GM23338 (cell line): ENCODE measurements at regions not wholly inside any gene's neighbourhood (a gene's known extent, or its start where the extent isn't known, plus 50 kb on each side); places are given as distances from the start of the nearest gene placed in this dataset.

Source experiments
- CREB1 ChIP-seq: fragments of 250-450 bp; sonication (Bioruptor Pico); IDR thresholded peaks from 2 replicates; pipeline ENCODE4 v1.5.0; 2020; ENCODE audit warnings: low read depth, mild to moderate bottlenecking, moderate library complexity
- EZH2 ChIP-seq: fragments of 200-600 bp; sonication (generic); IDR thresholded peaks from one replicate; pipeline ENCODE4 v1.8.0; 2017; ENCODE audit warnings: antibody characterized with exemption, mild to moderate bottlenecking, low read depth; ENCODE audit not compliant: unreplicated experiment
- EZH2phosphoT487 ChIP-seq: fragments of 200-600 bp; sonication (generic); IDR thresholded peaks from one replicate; pipeline ENCODE4 v1.8.1; 2018; ENCODE audit warnings: antibody characterized with exemption; ENCODE audit not compliant: unreplicated experiment
- JUNB ChIP-seq: IDR thresholded peaks from one replicate; pipeline ENCODE4 v1.6.1; 2016; ENCODE audit warnings: antibody characterized with exemption; ENCODE audit not compliant: unreplicated experiment
- NANOG ChIP-seq: IDR thresholded peaks from 2 replicates; pipeline ENCODE4 v1.6.1; 2016; ENCODE audit warnings: antibody characterized with exemption, borderline replicate concordance
- POLR2AphosphoS5 ChIP-seq: IDR thresholded peaks from 2 replicates; pipeline ENCODE4 v1.6.1; 2016; ENCODE audit warnings: antibody characterized with exemption, low read depth
- STAT1 ChIP-seq: IDR thresholded peaks from one replicate; pipeline ENCODE4 v1.6.1; 2016; ENCODE audit warnings: antibody characterized with exemption; ENCODE audit not compliant: unreplicated experiment
- ZNF114 ChIP-seq: fragments of 250-450 bp; sonication (Bioruptor Pico); IDR thresholded peaks from 2 replicates; pipeline ENCODE4 v1.5.0; 2020; ENCODE audit warnings: mild to moderate bottlenecking, moderate library complexity
- ZNF331 ChIP-seq: fragments of 250-450 bp; sonication (Bioruptor Pico); IDR thresholded peaks from 2 replicates; pipeline ENCODE4 v1.5.0; 2020; ENCODE audit warnings: low read depth, mild to moderate bottlenecking, moderate library complexity
- TF ChIP-seq, protein P1 (sequence below), 2 experiments: fragments of 200-600 bp in 1 of 2; sonication (generic) in 1 of 2; conservative IDR thresholded peaks; 2 replicates each; pipeline versions ENCODE4 v1.5.1 to v1.6.1; 2016 to 2017; ENCODE audit warnings: antibody characterized with exemption in 2 of 2, low read depth in 2 of 2, mild to moderate bottlenecking in 2 of 2, moderate library complexity in 1 of 2
- TF ChIP-seq, protein P2 (sequence below): IDR thresholded peaks from 2 replicates; pipeline ENCODE4 v1.6.1; 2016; ENCODE audit warnings: antibody characterized with exemption
- TF ChIP-seq, protein P3 (sequence below): IDR thresholded peaks from one replicate; pipeline ENCODE4 v1.6.1; 2018; ENCODE audit warnings: antibody characterized with exemption; ENCODE audit not compliant: unreplicated experiment

DNA sequence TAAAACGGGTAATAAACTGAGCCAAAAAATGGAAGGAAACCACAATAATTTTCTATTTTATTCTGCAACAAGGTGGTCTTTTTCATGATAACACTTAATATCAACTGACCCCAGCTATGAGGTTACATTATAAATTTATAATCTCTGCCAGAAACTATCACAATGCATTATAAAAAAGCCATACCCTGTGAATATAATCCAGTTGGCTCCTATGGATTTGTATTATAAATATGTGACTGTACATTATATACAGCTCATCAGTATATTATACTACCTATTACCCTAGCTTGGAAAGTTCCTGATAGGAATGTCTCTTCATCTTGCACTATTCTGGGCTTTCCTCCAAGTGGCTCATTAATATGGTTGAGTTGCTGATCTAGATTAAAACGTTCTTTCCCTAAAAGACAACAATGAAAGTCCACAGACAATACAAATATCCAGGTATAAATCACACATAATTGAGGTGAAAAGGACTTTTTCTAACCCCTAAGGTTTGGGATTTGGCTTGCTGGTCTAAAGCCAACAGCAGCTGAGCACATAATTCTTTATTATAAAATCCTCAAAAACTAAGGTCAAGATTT, 487.7 kb downstream of the TTLL7 start:
- TF ChIP-seq POLR2AphosphoS5 (no peak), EZH2 (no peak), CREB1 (CRISPR knock-in tag) (no peak), EZH2phosphoT487 (no peak), ZNF114 (CRISPR knock-in tag) (no peak), ZNF331 (CRISPR knock-in tag) (no peak), NANOG (no peak), JUNB (no peak), STAT1 (no peak)
- TF ChIP-seq, protein P1, sequence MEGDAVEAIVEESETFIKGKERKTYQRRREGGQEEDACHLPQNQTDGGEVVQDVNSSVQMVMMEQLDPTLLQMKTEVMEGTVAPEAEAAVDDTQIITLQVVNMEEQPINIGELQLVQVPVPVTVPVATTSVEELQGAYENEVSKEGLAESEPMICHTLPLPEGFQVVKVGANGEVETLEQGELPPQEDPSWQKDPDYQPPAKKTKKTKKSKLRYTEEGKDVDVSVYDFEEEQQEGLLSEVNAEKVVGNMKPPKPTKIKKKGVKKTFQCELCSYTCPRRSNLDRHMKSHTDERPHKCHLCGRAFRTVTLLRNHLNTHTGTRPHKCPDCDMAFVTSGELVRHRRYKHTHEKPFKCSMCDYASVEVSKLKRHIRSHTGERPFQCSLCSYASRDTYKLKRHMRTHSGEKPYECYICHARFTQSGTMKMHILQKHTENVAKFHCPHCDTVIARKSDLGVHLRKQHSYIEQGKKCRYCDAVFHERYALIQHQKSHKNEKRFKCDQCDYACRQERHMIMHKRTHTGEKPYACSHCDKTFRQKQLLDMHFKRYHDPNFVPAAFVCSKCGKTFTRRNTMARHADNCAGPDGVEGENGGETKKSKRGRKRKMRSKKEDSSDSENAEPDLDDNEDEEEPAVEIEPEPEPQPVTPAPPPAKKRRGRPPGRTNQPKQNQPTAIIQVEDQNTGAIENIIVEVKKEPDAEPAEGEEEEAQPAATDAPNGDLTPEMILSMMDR (conservative IDR thresholded peaks at IDR 0.05; ENCODE audit: low read depth in 2 of 2), result no peak
- TF ChIP-seq, protein P2, sequence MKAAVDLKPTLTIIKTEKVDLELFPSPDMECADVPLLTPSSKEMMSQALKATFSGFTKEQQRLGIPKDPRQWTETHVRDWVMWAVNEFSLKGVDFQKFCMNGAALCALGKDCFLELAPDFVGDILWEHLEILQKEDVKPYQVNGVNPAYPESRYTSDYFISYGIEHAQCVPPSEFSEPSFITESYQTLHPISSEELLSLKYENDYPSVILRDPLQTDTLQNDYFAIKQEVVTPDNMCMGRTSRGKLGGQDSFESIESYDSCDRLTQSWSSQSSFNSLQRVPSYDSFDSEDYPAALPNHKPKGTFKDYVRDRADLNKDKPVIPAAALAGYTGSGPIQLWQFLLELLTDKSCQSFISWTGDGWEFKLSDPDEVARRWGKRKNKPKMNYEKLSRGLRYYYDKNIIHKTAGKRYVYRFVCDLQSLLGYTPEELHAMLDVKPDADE, result no peak
- TF ChIP-seq, protein P3, sequence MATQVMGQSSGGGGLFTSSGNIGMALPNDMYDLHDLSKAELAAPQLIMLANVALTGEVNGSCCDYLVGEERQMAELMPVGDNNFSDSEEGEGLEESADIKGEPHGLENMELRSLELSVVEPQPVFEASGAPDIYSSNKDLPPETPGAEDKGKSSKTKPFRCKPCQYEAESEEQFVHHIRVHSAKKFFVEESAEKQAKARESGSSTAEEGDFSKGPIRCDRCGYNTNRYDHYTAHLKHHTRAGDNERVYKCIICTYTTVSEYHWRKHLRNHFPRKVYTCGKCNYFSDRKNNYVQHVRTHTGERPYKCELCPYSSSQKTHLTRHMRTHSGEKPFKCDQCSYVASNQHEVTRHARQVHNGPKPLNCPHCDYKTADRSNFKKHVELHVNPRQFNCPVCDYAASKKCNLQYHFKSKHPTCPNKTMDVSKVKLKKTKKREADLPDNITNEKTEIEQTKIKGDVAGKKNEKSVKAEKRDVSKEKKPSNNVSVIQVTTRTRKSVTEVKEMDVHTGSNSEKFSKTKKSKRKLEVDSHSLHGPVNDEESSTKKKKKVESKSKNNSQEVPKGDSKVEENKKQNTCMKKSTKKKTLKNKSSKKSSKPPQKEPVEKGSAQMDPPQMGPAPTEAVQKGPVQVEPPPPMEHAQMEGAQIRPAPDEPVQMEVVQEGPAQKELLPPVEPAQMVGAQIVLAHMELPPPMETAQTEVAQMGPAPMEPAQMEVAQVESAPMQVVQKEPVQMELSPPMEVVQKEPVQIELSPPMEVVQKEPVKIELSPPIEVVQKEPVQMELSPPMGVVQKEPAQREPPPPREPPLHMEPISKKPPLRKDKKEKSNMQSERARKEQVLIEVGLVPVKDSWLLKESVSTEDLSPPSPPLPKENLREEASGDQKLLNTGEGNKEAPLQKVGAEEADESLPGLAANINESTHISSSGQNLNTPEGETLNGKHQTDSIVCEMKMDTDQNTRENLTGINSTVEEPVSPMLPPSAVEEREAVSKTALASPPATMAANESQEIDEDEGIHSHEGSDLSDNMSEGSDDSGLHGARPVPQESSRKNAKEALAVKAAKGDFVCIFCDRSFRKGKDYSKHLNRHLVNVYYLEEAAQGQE, result no peak
